GM18519 (cell line): ENCODE measurements at regions not wholly inside any gene's neighbourhood (a gene's known extent, or its start where the extent isn't known, plus 50 kb on each side); places are given as distances from the start of the nearest gene placed in this dataset.

Experiments
- ATAC-seq: cut with Tn5 transposase; IDR thresholded peaks from one replicate; pipeline ENCODE4 v1.9.1; 2021; ENCODE audit warnings: mild to moderate bottlenecking, moderate library complexity; ENCODE audit not compliant: unreplicated experiment, low FRiP score

DNA sequence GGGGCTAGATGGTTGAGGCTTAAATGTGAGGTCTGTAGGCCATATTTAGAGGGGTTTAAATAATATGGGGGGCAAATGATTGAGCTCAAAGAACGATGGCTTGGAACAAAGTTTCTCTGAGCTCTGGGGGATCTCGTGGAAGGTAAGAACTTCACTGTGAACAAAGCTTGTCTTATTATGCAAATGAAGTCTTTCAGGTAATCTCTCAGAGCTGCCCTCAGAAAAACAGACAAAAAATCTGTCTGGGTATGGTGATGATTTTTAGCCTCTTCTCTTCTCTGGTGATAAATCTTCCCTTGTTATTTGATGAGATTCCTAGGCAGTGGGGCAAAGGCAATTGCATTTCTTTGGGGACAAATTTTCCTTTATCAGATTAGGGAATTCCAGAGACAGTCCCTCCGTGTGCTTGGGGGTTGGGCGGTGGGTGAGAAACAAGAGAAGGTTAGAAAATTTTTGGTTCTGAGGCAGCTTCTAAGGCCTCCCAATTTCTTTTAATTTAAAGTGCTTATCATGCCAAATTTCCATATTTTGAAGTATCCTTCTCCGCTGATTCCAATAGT lies 760.4 kb downstream of the TSN start:
- ATAC-seq: no peak

DNA sequence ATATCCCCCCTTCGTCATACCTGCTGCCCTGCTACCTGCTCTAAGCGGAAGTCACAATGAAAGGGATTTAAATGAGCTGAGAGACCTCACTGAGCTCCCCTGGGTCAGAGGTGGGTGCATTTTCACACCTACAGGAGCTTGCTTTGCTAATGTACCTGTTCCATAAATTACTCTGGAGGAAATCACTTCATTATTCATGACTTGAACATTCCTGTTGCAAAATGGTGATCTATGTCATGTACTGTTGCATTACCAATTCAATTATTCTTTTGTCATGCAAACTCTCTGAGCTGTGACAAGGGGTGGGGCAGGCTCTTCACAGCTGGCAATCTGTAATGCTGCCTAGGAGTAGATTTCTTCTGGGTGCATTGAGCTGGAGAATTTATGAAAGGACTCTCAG lies 761.3 kb downstream of the TSN start:
- ATAC-seq: no peak

DNA sequence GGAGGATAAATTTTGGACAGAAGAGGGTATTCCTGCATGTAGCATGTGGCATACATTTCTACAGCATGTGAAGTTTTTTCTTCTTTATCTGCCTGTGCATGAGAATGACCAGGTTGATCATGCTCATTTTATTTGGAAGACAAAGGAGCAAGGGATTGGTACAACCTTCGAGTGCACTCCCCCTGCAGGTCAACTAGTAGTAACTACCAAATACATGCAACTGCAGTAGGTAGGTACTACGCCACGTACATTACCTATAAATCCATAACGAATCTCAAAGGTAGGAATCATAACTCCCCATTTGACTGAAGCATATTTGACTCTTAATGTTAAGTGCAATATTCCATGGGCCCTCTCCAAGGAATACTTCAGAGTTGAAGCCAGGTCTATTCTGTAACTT lies 763.9 kb downstream of the TSN start:
- ATAC-seq: no peak

DNA sequence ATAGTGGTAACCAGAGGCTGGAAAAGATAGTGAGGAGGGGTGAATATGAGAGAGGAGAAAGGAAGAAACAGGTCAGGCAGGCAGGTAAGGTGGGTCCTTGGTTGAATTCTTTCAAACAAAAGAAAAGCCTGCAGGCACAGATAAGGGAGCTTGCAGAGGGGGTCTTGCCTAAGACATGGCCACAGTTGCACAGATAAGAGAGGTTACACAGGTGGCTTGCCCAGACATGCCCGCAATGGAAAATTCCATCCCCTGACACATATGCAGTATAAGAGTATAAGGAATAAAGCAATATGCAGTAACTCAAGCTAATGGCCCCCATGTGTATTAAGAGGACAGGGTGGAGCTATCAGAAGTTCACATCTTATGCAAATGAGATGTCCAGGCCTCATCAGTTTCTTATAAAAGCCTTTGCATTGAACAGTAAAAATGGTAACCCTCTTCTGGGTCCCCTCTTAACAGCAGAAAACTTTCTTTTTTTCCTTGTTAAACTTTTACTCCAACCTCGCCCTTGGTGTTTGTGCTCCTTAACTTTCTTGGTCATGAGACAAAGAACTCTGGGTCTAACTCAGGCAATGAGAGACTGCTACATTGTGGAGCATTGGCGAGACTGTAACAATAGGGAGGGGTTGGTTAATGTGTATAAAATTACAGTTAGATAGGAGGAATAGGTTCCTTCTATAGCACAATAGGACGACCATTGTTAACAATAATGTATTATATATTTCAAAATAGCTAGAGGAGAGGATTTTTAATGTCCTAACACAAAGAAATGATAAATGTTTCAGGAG lies 764.6 kb downstream of the TSN start:
- no peak for ATAC-seq

DNA sequence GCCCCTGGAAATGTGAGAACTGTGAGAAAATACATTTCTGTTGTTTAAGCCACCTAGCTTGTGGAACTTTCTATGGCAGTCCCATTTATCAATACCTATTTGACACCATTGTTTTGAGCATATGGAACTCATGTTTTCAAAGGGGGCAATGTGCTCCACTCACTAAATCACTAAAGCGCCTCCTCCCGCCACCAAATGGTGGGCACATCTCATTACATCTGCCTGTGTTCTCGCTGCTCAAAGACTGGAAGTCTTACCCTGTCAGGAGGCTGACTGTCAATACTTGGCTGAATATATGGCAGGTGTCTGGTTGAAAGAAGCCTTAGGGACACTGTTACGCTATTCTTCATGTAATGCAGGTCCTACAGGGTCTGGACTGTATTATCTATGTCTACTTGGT lies 767.7 kb downstream of the TSN start:
- no peak for ATAC-seq

DNA sequence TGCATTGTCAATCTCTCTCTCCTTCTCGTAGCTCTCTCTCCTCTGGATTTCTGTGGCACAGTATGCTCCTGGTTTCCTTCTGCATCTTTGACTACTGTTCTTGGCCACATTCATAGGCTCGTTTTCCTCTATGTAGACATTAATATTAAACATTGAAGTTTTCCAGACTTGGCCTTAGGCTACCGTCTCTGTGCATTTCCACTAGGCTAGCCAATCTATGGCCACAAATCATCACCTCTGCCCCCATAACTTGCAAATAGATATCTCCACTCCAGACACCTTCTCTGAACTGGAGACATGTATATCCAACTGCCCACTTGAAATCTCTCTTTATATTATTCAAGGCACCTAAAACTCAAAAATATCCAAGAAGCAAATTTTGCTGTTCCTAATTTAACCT lies 768.5 kb downstream of the TSN start:
- no peak for ATAC-seq

DNA sequence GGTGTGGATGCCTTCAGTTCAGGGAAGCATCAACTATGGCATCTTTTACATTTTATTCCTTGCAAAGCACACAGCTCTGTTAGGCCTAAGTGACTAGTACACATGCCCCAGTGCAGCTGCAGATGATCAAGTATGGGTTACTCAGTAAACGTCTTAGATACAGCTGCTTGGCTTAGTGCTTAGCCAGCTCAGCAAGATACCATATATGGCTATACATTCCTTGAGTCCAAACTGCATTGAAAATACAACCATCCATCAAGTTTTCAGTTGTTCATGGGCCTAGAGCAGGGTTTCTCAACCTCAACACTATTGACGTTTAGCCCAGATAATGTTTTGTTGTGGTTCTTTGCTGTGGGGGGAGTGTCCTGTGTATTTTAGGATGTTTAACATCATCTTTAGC lies 769.9 kb downstream of the TSN start:
- no peak for ATAC-seq

DNA sequence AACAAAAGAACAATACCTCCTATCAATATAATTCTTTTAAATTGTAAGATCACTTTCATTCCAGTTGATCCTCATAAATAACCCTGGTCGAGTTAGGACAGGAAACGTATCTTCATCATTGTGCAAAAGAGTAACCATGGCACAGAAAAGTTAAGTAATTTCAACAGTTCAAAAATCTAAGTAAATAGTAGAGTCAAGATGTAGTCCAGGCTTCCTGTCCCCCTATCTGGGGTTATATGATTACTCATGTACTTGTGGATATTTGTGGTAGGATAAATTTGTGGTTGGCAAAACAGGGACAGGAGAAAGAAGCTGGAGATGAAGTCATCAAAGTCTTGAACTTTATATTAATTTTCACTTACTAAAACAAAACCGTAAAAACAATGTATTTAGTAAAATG lies 772.6 kb downstream of the TSN start:
- no peak for ATAC-seq

DNA sequence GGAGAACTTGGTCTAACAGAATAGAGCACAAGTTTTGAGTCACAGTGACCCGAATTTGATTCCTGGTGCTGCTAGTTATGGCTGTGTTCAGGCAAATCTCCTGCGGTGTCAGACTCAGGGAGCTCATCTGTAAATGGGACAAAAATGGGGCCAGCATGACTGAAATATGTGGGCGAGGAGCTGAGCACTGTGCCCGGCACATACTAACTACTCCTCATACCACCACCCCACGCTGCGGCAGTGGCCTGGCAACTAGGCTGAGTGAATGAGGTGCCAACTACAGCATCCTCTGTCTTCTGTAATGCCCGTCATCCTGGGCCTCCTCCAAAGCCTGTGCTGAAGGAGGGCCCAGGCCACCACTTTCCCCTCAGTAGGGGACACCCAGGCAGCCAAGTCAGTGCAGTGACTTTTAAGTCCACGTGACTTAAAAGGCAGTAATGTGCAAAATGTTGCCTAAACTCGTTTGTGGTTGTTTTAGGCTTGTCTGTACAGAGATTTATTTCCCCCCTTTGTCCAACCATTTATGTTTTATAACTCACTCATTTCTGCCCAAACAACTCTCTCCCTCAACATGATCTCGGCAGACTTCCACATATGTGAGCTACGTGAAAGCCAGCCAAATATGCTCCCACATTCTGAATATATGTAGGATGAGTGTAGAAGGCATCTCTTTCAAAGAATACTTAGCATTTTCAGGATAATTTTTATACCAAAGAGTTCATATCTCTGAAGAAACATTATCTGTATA lies 773.7 kb downstream of the TSN start:
- ATAC-seq: no peak

DNA sequence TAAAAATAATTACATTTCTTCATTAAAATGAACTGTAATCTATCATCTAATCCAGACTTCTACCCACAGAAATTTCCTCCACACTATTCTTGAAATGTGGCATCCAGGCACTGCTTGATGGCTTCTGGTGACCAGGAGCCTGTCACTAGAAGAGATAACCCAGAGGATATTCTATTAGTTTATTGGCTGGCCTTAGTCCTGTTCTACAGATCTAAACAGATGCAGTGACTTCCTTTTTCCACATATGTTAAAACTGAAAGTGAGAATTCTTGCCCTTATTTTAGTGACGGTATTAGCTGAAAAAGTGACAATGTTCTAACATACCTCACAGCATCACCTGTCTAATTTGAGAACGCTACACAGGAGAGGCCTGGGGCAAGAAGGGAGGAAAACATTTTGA lies 775.4 kb downstream of the TSN start:
- no peak for ATAC-seq

DNA sequence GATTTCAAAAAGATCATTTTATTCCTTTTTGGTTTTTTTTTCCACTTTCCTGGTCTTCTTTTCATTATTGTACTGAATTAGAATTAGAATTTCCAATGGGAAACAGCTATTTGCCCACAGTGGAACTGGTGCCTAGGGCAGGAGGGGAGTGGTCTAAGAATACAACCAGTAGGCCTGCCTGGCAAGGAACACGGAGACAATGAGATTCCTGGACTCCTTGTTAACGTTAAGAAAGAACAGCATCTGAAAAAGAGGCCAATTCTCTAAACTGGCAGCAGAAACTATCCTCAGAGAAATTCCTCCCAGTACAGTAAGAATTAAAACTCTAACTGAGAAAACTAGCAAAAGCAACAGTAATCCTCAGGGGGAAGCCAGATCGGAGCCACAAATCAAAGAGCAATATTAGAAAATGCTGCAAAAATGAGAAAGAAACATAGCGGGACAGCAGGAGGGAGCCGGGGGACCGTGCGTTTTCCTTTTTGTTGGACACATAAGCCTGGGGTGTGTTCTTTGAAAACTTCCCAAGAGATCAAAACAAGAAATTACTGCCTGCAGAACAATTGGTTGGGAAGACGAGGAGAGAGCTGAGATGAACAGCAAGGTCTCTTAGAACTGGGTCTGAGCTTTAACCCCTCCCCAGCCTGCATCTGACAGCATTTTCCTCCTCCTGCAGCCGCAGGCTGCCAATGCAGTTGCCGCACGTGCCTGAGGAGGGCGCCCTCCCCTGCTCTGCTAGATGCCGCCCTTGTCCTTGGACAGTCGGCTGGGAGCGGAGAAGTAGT lies 776.0 kb downstream of the TSN start:
- ATAC-seq: no peak

DNA sequence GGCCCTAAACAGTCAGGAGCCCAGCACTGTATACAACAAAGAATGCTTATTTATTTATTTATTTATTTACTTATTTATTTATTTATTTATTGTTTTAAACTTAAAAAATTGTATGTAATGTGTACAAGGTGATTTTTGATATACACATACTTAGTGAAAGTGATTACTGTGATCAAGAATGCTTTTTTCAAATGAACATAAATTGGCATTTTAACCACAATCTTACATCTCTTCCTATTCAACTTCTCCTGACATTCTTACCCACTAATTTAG lies 776.6 kb downstream of the TSN start:
- ATAC-seq: no peak

DNA sequence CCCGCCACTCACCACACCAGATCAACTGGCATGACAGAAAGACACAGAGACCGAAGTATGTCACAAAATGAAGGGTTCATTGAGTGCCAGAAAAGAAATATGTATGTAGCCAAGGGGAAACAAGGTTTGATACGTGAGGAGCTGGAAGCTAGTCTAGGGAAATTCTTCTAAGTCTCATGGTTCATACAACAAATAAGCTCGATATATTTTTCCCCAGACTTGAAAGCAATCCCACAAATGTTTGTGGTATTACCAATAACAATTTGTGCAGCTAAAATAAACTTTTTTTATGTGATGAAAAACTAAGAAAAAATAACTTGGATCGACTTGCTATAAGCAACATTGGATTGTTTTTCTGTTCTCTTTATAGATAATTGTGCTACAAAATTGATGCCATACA lies 777.0 kb downstream of the TSN start:
- no peak for ATAC-seq

DNA sequence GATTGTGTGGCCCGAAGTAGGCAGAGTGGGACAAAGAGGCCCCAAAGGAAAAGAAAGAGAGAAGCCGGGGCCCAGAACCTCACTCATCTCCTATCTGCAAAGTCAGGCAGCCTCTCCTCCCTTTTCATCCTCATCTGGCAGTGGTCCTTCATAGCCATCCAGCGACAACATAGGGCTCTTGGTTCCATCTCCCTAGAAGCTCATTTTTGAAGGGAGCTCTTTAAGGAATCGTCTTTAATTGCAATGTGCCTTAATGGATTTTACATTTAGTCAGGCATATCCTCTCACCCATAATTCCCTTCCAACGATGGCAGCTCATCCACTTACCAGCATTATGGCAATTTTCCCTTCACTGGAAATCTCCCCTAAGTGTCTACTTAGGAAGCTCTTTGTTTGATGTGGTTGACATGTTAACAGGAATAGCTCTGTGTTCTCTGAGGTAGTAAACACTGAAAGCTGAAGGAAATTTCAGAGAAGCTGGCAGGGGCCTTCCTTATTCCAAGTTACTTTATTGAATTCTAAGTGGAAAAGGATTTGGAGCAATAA lies 780.6 kb downstream of the TSN start:
- ATAC-seq: no peak

DNA sequence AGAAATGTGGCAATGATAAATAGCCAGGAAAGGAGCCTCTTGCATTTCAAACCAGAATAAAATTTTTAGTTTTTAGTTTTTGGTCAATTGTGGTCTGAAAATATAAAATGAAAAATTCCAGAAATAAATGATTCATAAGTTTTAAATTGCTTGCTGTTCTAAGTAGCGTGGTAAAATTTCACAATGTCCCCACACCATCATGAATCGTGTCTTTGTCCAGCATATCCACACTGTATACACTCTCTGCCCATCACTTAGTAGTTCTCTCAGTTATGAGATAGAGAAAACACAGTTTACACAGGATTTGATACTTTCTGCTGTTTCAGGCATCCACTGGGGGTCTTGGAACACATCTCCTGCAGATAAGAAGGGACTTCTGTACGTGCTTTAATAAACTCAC lies 783.9 kb downstream of the TSN start:
- no peak for ATAC-seq

DNA sequence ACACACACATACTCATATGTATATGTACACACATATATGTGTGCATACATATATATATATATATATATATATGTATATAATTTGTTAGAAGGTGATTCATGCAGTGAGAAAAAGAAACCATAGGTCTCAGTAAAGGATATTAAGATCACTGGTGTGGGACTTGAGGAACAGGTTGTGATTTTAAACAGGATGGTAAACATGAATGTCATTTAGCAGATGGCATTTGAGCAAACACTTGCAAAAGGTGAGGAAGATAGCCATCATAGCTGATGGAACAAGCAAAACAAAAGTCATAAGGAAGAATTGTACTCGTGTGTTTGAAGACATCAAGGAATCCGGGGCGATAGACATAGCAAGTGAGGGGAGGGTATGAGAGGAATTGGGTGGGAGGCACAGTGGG lies 784.5 kb downstream of the TSN start:
- ATAC-seq: no peak

DNA sequence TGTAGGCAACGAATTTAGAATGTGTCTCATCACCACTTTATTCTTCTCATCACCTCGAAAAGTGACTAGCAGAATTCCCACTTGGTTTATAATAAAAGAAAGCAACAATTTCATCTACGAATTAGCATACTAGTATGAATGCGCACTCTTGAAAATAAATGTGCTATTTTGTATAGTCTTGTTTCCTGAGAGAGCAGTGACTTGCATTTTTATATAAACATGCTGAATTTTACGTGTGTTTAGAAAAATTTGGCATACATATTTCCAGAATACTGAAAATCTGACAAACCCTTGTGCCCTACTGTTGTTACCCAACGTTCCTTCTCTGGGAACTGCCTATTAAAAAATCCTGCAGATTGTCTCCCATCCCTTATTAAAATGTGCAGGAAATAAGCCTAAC lies 786.8 kb downstream of the TSN start:
- ATAC-seq: no peak

DNA sequence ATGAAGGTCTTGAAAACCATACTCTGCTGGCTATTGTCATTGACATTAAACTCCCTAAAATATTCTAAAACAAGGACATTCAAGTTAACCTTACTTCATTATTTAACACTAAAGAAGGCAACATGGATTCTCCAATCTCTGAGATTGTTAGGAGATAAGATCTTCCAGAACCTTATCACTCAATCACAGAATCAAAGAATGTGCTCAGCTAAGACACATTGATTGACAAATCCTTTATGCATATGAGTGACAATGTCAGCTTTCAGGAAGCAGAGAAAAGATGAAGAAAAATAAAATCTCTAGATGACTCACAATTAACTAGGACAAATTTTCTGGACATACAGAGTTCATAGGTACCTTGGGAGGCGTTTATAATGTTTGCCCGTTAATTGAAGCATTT lies 787.2 kb downstream of the TSN start:
- no peak for ATAC-seq

DNA sequence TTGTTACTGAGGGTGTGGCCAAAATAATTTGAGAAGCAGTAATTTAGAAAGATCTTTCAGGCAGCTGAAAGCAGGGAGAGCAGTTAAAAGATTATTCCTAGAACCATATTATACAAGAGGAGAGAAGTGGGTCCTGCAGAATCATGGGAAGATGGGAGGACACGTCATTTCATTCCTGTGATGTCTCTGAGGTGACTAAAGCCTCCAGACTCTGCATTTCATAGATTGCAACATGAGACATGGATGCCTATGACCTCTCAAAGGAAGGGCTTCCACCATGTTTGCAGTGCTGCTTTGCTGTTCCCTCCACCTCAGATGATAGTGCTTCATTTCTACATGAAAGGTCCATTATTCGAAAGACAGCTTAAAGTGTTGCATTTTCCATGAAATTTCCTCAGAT lies 788.4 kb downstream of the TSN start:
- ATAC-seq: no peak

DNA sequence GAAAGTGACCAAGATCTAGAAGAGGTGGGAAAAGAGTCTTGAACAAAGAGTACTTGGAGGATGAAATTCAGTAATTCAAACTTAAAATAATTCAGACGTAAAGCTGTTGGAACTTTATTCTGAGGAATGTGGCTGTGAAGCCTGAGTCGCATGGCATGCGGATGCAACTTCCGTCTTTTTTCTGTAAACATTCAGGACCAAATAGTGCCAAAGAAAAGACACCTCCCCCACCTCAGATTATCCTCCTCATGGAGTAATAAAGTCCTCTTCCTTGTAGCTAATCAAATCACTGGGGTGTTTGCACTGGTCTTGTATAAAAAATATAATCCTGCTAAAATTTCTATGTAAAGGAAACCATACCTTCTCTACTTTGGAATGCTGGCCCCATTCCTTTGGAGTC lies 790.4 kb downstream of the TSN start:
- no peak for ATAC-seq

DNA sequence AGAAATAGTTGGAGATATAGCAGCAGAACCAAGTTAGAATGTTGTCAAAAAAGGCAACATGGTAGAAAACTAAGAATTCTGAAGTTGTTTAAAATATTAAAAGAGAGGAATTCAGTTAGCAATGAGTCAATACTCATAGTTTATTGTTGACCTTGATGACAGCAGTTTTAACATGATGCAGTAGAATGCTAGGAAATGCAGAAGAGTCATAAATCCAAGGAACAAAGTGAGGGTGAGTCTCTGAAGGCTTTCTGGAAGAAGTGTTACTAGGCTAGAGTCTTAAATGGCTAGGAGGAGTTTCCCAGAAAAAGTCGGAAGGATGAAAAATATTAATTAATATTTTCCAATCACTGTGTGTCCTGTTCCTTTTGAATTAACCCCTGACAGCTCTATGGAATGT lies 807.3 kb downstream of the TSN start:
- no peak for ATAC-seq
